ENCODE measurements at regions not wholly inside any gene's neighbourhood (a gene's known extent, or its start where the extent isn't known, plus 50 kb on each side); places are given as distances from the start of the nearest gene placed in this dataset.
"Not testable (repeated sequence)": the region's sequence is repeated elsewhere in the genome, so short reads cannot be mapped to it uniquely, and the experiment has no call there.

DNA sequence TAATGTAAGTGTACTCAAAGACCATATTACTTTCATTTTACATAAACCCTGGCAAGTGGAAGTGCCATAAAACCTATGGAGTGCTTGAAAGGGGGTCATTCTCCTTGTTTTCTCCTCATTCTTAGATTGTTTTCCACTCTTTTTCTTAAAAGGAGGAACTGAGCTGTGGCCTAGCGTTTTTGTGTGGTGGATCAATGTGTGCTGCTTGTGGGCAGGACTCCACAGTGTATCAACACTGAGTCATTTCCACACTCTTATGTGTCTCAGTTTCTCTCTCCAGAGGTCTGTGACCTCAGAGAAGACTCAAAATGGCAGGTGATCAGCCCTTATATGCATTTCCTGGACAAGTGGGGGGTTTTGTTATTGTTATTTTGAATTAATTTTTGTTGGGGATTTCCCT is 516.1 kb upstream of the CDH10 start:
- DNase-seq = no peak

DNA sequence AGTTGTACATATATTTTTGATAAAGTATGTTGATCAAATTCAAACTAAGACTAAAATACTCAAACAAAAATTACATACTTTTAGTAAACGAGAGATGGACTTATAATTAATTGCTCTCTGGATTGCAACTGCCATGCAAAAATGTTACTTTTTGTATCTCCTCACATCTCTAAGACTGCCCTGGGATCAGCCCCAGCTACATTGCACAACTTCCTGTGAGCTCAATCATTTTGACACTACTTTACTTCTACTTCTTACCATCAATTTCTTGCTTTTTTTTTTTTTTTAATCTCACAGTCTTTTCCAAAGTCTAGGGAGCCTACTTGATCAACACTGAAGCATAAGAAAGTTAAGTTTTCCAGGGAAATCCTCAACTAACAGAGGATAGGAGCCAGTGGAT is 506.0 kb upstream of the CDH10 start:
- no peak for DNase-seq

DNA sequence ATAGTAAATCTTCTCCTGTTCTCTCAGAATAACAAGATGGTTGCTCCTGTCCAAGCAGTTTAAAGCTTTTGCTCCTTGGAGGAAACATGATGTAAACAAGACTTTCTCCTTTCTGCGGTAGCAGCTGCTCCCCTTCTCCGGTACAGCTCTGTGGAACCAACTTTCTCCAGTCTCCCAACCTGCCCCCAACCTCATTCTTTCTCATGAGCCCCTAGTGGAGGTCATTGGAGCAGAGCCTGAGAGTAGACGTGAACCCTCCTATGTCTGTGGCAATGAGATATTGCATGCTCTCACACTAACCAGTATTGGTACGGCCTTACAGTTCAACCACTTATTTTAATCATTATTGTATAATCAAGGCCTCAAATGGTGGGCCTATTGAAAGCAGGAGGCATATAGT is 483.8 kb upstream of the CDH10 start:
- no peak for DNase-seq

DNA sequence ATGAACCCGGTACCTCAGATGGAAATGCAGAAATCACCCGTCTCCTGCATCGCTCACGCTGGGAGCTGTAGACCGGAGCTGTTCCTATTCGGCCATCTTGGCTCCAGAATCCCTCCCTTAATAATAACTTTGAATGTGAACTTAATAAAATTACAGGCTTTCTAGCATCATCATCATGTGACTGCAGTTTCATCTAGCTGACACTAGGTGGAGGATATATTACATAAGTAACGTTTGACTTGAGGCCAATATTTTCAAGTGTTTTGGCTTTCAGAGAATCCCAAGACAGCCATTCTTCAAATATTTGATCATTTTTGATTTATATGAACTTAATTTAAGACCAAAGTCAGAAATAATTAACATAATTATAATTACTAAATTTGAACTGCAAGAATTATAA is 474.9 kb upstream of the CDH10 start:
- DNase-seq = no peak

DNA sequence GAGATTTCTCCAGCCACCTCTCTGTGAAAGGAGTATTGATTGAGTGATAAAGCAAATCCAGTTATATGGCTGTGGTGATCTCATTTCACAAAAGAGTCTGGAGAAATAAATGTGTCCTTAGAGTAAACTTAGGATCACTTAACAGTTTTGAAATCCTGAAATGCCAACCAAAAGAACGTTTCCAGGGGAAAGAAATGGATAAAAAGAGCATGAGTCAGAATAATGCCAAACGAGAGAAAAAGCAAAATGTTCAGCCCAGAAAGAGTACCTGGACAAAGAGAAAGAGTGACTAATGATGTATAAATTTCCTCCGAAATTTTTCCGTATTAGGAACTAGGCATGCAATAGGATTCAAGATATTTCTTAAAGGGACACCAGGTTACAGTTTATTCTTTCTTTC is 463.1 kb upstream of the CDH10 start:
- no peak for DNase-seq

DNA sequence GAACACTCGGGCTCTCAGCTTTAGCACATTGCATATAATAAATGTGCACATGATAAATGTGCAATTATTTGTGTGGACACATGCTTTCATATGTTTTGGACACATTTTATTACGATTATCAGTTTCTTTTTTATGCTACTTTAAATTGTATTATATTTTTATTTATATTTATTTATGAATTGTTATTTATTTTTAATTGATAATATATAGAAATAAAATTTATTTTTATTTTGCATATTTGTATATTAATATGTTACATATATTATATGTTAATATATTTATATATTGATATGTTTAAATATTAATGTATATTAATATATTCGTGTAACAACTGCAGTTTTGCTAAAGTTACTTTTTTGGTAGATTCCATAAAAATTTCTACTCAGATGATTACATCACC is 454.8 kb upstream of the CDH10 start:
- DNase-seq = no peak

DNA sequence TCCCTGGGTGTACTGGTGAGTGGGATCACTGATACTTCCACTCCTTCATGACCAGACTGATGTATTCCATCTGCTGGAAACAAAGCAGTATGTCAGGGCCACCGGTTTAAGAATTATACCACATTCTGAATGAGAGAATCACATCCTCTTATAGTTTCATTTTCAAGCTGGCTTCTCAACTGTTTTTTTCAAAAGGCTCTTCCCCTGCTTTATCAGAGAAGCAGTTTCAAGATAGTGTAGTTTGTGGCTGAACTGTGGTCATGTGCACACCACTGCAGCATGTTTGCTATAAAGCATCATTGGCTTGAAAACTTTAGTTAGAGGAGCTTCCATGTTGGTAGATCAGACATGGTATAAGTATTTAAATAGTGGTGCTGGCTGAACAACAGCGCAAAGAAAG is 450.5 kb upstream of the CDH10 start:
- DNase-seq = no peak

DNA sequence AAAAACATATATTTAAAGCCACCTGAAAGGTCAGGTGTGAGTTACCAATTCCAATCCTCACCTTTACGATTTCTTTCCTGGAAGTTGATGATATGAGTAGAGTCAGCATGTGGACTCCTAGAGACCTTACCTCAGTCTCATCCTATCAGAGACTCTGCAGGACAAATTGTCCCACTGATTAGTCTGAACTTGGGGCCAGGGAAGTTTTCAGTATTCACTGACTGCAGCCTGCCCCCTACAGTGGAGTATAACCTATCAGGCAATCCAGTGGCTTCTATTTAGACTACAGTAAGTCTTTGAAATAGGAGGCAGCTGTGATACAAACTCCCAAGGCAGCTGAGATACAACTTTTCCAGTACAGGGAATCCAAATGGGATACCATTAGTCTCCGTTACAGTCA is 449.4 kb upstream of the CDH10 start:
- DNase-seq = no peak

DNA sequence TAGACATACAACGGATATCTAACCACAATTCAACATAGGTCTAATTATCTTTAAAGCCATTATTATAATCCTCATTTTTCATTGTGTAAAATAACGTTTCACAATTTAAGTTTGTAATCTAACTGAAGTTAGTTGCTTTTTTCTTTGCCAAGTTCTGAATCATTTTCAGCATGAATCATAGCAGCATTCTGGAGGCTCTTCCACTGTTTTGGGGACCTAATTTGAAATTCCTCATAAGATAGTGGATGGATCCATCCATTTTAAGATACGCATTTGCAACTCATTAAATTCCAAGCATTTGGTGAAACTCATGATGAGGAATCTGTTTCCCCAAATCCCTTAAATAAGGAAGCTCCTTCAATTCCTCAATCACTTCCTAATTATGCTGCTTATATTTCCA is 447.1 kb upstream of the CDH10 start:
- DNase-seq = no peak

DNA sequence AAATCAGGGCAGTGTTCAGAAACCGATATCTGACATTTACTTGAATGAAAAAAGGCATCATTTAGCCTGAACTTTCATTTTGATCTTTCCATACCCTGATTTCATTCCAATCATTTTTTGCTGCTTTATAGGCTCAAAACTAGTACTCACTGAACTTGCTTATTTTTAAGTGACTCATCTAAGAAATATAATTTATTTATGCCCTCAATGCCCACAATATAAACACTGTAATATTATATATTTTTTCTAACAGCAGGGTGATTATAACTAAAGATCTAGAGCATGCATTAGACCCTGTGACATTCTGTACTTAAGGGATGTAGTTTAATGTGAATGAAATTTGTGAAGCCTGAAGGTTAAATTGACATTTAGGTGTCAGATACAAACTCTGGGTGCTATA is 446.1 kb upstream of the CDH10 start:
- no peak for DNase-seq

DNA sequence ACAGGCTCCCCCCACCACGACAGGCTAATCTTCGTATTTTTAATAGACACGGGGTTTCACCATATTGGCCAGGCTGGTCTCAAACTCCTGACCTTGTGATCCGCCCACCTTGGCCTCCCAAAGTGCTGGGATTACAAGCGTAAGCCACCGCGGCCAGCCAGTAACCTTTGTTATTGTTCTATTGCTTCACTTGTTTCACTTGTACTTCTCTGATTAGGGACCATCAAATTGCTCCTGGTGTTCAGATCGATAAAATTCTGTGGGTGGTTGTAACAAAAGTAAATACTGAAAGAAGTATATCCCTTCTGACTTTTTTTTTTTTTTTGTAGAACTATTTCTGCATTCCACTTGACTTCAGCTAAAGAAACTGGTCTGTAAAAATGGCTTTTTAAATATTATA is 445.5 kb upstream of the CDH10 start:
- no peak for DNase-seq

DNA sequence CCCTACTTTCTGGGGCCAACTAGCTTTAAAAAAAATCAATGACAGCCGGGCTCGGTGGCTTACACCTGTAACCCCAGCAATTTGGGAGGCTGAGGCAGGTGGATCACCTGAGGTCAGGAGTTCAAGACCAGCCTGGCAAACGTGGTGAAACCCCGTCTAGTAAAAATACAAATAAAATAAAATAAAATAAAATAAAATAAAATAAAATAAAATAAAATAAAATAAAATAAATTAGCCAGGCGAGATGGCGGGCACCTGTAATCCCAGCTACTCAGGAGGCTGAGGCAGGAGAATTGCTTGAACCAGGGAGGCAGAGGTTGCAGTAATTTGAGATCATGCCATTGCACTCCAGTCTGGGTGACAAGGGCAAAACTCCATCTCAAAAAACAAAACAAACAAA is 443.9 kb upstream of the CDH10 start:
- DNase-seq = not testable (repeated sequence)

DNA sequence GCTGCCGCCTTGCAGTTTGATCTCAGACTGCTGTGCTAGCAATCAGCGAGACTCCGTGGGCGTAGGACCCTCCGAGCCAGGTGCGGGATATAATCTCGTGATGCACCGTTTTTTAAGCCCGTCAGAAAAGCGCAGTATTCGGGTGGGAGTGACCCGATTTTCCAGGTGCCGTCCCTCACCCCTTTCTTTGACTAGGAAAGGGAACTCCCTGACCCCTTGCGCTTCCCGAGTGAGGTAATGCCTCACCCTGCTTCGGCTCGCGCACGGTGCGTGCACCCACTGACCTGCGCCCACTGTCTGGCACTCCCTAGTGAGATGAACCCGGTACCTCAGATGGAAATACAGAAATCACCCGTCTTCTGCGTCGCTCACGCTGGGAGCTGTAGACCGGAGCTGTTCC is 438.5 kb upstream of the CDH10 start:
- not testable (repeated sequence) for DNase-seq

DNA sequence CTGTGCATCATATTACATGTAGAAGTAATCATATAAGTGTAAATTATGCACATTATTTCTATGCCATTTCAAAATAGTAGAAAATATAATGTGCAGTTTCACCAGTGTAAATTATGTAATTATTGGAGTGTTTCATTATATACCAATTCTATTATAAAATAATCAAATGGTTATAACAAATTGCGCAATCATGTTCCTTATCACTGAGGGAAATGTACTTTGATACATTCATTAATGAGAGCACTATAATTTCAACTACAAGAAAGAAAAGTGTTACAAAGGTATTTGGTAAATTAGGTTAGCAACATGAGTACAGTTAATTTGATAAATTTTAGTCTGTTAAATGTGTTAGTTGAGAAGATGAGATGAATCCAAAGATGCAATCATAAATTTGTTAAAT is 421.5 kb upstream of the CDH10 start:
- no peak for DNase-seq

DNA sequence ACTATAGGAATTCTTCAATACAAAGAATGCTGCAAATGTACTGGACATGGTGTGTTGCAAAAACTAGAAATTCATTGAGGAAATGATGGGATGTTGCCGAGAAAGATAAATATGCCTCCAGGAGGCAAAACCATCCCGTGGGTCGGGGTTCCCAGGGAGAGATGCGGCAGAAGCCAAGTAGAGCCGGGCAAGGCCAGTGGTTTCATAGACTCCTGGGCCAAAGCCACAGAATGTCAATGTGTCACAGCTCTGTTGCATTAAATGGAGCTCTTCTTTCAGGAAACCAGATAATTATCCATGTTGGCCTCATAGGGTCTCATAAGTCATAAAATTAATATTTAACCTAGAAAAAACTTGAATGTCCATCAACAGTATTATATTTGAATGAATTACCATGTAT is 419.5 kb upstream of the CDH10 start:
- DNase-seq = no peak

DNA sequence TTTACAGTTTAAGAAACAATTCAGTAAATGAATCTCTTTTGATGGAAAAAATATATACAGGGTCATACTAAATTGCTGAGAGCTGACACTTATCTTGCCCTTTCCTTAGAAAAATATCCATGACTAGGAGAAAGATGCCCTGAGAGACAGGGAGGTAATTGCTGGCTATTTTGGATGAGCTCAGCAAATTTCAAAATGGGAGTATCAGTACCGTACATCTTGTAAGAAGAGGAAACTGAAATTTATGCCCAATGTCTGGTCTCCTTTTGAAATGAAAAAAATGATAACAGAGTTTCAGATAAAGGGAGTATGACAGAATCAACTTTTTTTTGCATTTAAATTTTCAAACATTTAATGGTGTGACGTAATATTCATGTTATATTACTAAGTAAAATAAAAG is 415.8 kb upstream of the CDH10 start:
- no peak for DNase-seq

DNA sequence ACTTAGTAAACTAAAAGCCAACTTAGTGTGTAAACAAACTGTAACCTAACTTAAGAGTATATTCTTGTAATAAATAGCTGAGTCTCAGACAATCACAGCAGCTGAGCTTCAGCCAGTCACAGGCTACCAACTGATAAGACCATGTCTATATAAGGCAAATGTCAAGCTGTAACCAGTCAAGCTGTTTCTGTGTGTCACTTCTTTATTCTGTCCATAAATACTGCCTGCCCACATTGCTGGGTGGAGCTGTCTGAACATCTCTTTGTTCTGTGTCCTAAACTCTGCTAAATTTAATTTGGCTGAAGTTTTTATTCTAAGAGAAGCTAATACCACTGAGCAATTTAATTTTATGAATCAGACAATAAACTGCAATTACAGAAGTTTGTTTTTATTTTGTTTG is 412.1 kb upstream of the CDH10 start:
- no peak for DNase-seq

DNA sequence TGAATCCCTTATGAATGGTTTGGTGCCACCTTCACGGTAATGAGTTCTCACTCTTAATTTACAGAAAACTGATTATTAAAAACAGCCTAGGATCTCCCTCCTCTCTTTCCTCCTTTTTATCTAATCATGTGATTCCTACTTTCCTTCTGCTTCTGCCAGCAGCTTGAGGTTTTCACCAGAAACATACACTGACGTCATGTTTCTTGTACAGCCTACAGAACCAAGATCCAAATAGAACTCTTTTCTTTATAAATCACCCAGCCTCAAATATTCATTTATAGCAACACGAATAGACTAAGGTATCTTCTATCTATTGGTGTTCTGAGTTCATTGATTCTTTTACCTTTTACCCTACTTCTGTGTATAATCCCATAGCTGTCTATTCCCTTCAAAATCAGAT is 388.9 kb upstream of the CDH10 start:
- no peak for DNase-seq

DNA sequence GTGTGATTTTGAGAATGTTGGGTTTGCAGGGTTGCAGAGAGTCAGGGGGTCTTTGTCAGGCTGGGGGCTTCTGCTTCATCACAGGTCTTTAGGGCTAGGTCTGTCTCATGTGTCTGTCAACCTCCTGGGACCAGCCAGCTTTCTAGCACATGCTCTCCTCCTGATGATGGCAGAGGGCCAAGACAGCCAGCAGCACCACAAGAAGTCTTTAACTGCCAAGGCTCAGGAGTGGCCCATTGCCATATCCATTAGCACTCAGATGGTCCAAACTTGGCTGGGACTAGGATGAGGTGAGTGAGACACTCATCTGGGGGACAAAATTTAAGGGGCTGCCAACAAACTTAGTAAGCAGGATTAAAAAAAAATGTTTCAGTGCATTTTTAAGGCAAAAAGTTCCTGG is 384.2 kb upstream of the CDH10 start:
- DNase-seq = no peak

DNA sequence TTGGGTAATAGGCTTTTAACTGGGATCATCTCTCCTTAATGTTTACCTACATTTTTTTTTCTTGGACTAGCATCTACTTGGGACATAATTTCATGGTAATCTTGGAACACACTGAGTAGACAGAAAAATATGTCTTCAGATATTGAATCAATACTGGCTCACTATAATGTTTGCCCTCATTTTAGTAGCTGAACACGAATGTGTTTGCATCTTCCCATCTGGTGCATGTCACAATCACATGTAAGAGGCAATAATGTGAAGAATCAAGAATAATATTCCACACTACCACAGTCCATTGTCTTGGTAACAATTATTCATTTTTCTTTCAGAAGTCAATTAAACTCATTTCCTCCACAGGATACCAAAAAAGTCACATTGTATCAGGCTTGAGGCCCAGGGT is 382.7 kb upstream of the CDH10 start:
- DNase-seq = no peak

DNA sequence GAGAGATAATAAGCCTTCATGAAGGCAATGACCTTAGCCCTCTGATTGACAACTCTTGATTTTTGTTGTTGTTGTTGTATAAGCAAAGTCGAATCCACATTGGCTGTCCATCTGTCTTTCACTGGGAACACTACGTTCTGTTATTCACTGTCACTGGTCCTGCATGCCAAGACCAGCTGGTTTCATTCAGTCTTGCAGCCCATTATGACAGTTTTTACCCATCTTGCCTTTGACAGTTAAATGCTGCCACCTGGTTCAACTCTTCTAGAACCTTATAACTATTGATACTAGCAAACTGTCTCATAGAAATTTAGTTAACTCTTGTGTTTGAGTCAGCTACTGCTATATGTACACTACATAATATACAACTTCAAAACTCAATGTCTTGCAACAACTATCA is 382.3 kb upstream of the CDH10 start:
- no peak for DNase-seq

DNA sequence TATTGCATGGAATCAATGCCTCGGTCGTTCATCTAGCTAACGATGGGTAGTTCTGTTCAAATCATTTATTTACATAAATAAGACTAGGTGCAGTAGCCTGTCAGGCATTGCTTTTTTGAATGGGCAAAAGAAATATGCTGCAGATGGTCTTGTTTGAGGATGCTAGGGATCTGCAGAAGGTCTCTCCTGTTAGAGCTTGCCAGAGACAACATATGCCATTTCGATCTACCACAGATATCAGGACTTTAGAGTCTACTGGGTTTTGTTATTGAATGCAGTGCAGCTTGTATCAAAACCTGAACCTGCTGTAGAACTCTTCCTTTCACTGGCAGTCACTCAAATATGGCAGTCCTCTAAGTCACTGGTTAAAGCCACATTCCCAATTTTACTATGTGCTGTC is 381.1 kb upstream of the CDH10 start:
- no peak for DNase-seq

DNA sequence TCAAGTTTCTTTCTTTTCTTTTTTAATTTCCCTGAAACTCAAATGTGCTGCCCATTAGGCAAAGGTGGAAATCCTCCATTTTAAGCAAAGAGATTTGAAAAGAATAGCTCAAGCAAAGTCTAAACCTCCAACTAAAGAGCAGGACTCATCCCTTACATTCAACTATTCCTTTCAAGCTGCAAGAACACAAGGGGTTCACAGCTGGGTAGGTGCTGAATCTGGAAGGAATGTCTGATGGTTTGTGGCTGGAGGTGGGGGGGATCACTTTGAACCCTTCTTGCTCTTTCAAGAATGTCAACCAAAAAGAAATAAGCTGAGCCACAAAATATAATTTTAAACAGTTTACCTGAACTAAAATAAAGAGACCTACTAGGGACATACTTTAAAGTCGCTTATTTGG is 375.7 kb upstream of the CDH10 start:
- DNase-seq = no peak

DNA sequence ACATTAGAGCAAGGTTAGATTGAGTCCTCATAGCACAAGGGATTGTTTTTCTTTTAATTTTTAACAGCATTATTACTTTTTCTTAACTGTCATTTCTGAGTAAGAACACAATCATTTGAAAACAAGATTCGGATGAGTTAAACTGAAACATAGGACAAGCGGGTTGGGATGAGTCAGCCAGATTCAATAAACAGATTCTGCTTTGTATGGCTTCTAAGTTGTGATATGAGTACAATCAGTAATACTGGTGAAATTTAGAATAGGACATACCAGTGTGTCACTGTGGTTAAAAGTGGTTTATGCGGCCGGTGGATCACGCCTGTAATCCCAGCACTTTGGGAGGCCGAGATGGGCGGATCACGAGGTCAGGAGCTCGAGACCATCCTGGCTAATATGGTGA is 364.3 kb upstream of the CDH10 start:
- no peak for DNase-seq

DNA sequence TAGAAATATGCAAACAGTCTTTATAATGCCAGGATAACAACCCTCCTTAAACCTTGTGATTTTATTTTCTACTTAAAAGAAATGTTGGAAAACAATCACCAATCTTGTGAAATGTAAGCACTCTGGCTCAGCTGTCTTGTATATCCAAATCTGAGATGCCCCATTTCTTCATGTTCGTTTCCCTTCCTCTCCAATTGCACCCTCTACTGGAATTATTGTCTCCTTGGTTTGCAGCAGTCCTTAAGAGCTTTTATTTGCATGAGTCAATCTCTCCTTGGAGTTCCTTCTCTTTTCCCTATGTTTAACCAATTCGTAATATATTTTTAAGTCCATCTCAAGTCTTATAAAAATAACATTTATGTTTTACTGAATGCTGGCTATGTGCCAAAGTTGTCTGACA is 362.0 kb upstream of the CDH10 start:
- no peak for DNase-seq

DNA sequence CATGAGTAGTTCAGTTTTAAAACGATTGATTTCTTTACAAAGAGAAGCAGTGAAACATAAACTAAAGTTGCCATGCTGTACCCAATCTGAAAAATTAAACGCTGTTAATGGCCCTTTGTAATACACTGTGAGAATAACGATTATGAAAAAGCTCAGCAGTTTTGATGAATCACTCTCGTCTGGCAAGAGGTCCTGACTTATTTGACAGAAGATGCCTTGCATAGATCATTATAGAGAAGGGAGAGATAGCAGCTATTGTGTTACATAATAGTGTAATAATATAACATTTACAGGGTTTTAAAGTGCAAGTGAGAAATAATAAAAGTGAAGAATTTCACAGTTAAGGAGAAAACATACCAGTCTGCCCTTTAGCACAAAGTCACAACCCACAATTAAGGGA is 361.5 kb upstream of the CDH10 start:
- no peak for DNase-seq
